ENCODE measurements at regions not wholly inside any gene's neighbourhood (a gene's known extent, or its start where the extent isn't known, plus 50 kb on each side); places are given as distances from the start of the nearest gene placed in this dataset.

DNA sequence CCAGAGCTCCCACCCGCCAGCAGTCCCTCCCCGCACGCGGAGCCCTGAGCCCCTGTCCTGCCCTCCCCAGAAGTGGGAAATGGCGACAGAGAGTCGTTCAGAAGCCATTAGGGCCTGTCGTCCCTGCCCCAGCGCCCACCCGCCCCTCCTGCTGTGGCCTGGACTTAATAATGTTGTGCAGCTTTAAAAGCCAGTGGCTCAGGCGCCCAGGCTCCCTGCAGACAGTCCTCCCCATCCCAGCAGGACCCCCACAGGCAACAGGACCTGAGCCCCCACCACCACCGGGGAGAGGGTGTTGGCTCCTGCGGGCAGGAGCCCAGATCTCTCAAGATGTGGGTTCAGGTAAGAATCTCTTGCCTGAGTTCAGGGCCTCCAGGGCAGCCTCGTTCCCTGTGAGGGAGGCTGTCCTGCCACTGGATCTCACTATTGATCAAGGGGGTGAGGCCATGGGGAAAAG lies 125.3 kb upstream of the RUNX3 start:
- no peak for DNase-seq

DNA sequence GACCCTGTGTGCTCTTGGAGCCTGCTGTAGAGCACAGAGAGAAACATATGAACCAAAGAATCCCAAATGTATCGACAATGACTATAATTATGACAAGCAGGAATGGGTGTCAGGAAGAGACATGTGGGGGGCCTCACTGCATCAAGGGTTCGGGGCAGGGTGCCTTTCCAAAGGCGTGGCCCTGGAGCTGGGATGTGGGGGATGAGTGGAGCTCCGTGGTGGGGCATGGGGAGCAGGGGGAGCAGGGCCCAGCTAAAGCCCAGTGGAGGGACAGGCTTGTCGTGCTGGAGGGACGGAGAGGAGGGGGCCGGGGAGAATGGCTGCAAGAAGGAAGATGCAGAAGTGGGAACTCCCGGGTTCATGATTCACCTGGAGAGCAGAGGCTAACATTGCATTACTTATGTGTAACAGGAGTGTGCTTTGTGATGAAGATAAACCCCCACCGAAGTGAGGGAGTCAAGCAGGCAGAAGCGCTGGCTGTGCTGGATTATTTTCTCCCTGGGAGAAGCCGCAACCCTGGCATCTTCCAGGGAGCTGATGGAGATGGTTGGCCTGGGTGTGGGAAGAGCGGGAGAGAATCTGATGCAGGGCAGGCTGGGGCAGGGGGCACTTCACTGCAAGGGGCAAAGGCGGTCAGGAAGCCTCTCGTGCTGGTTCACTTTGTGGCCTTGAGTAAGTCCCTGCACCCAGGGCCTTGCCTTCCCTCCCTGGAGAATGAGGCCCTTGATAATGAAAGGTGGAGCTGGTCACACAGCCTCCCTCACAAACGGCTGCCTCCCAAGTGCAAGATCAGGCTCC lies 124.6 kb upstream of the RUNX3 start:
- no peak for DNase-seq

- DNase-seq: no peak
Observed at GRCh38 chr1:25053576-25054250, 123.6 kb upstream of the RUNX3 start.

DNA sequence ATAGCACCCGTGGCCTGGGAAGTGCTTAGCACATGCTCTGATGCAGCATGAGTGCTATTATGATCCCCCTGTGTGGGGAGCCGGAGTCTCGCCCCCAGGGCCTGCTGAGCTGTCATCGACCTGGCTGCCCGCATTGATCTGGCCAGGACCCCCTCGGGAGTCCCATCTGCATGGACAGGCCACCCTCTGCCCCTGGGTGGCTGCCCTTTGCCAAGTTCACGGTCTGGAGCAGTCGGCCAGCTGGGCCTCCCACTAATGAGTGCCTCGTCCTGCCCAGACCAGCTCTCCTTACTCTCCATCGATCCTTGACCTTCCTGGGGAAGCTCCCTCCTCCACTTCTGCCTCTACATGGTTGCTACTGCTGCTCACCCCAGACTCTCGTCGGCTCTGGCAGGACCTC lies 121.8 kb upstream of the RUNX3 start:
- no peak for DNase-seq

GRCh38 chr1:25051504-25051903 lies 121.4 kb upstream of the RUNX3 start:
- DNase-seq: no peak

GRCh38 chr1:25050165-25050564 lies 120.1 kb upstream of the RUNX3 start:
- no peak for DNase-seq

DNA sequence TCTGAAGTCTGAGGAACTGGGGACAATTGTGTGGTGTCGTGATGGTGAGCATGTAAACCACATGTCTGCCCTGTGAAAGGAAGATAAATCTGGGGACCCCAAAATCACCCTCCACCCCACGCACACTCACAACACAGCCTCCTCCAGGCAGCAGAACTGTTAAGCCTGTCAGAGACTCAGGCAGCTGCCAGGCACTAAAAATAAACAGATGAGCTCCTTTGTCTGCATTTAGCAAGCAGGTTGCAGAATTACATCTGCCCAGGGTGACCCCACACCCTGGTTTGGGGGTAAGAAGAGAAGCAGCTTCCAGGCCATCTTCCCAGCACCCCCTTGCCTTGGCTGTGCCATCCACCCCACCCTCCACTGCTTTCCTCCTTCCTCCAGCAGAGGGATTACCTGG lies 119.1 kb upstream of the RUNX3 start:
- DNase-seq: no peak

DNA sequence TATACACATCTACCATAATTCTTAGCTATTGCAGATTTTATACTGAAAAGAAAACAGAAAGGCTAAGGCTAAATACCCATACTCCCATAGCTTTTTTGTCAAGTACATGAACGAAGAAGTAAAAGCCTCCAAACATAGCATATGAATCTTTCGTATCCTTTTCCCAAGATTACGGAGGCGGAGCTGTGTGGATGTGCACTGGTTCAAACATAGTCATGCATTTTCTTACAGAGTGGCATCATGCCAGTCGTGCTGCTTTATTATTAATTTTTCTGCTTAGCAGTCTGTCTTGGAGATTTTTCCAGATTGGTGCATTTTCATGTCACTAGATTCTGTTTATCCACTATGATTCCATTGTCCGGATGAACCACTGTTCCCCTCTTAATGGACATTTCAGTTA lies 118.7 kb upstream of the RUNX3 start:
- no peak for DNase-seq

DNA sequence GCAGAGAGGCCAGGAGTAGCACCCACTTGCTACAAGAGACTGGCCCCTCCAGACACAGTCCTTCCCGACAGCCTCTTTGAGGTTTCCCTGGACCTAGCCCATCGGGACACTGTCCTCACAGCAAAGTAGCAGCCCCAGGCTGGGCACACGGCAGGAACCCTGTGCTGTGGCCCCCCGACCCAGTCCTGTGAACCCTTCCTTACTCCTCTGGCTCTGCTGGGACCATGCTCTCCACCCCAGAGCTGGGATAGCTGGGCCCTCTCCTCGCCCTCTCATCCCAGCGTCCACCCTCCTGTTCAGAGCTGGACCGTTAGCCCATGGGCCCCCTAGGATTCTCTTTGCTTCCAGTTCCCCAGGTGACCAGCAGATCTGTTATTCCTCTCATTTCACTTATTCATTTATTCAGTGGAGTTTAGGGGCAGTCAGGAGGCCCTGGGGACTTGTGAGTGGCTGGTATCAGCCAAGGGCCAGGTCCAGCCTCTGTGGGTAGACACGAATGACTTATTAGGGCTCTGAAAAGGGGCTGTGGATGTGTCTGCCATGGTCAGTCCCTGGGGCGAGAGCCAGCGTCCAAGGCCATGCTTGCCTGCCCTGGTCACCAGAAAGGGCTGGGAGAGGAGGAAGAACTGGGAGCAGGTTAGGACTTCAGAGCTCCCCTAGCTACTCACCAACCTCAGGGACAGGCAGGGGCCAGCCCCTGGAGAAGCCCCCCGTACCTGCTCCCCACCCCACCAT lies 117.6 kb upstream of the RUNX3 start:
- no peak for DNase-seq

- DNase-seq: no peak
Observed at GRCh38 chr1:25046194-25046532, 116.1 kb upstream of the RUNX3 start.

GRCh38 chr1:25045480-25046193 lies 115.6 kb upstream of the RUNX3 start:
- DNase-seq: no peak

DNA sequence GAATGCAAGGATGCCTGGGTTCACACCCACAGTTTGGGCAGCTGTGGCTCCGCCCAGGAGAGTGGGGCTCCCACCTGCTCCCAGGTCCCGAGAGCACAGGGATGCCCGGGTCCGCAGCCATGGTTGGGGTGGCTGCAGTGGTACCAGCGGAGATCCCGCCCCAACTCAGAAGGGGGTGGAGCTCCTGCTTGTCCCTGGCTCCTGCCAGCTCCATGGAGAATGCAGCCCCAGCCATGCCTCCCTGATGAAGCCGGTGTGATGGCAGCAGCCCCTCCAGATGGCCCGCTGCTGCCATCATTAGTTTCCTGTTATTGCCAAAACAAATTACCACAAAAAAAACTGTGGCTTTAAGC lies 113.1 kb upstream of the RUNX3 start:
- no peak for DNase-seq

- no peak for DNase-seq
Observed at GRCh38 chr1:25042331-25043227, 112.5 kb upstream of the RUNX3 start.

GRCh38 chr1:25041916-25042315 lies 111.8 kb upstream of the RUNX3 start:
- DNase-seq: no peak

DNA sequence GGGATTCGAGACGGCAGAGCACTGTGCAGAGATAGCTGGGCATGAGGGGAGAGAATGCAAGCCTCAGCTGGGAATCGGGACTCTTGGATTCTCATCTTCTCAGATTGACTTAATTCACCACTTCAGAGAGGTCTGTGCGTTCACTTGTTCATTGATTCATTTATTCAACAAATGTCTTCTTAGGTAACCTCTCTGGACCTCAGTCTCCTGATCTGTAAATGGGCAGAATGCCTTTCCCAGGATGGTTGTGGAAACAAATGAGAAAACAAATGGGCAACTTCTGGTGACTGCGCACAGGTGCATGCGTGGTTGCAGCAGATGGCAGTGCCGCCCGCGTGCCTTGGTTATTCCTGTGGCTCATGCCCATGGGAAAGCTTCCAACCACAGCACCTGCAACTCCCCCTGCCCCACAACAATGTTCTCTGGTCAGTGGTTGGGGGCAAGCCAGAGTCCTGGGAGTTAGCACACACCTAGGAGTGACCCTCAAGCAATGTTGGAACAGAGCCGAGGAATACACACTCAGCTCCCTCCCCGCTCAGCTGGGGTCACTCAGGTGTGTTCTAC lies 110.1 kb upstream of the RUNX3 start:
- DNase-seq: no peak

- DNase-seq: no peak
Observed at GRCh38 chr1:25039229-25039628, 109.2 kb upstream of the RUNX3 start.

DNA sequence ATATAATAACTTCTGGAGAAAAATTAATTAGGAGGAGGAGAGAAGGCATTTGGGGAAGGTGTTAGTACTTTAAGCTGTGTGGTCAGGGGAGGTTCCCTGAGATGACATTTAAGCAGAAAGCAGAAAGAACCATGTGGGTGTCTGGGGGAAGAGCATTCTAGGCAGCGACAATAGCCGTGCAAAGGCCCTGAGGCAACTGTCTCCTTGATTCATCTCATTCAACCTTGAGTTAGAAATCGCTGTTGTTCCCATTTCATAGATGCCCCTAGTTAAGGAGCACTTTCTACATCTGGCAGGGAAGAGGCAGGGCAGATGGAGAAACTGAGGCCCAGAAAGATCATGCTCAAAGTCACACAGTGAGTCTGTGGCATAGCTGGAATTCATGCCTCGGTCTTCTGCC lies 108.6 kb upstream of the RUNX3 start:
- DNase-seq: no peak

- DNase-seq: peak; percentile 37
Observed at GRCh38 chr1:25037174-25038074, 107.3 kb upstream of the RUNX3 start.

DNA sequence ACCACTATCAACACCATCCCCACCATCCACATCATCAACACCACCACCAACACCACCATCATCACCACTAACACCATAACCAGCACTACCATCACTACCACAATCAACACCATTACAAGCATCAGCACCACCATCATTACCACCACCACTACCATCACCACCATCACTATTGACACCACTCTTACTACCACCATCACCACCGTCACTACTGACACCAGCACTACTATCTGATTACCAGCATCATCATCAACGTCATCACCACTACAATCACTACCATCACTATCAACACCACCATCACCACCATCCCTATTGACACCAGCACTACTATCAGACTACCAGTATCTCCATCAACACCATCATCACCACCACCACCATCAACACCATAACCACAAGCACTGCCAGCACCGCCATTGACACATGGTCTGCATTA lies 106.1 kb upstream of the RUNX3 start:
- DNase-seq: no peak

GRCh38 chr1:25035523-25036116 lies 105.5 kb upstream of the RUNX3 start:
- no peak for DNase-seq
